ENCODE measurements at regions not wholly inside any gene's neighbourhood (a gene's known extent, or its start where the extent isn't known, plus 50 kb on each side); places are given as distances from the start of the nearest gene placed in this dataset.
"Not testable (repeated sequence)": the region's sequence is repeated elsewhere in the genome, so short reads cannot be mapped to it uniquely, and the experiment has no call there.

- H3K4me3 ChIP-seq (ENCODE audit: low read depth, low read length, poor library complexity, severe bottlenecking) = no peak overlapping the region
- ChIA-PET CTCF (no interaction called here), POLR2A (ENCODE audit: low non-redundant PET) (no interaction called here)
- BruUV-seq (replicated peaks) = no TSS peak
- H3K36me3 ChIP-seq (ENCODE audit: insufficient read depth, low read length, poor library complexity, severe bottlenecking) = no peaks in the 10 kb centered on the region
- H3K27ac ChIP-seq (ENCODE audit: low read depth, low read length, poor library complexity, severe bottlenecking) = no peak overlapping the region
- no peak for TF ChIP-seq EZH2 (IDR thresholded peaks at IDR 0.05; ENCODE audit: borderline replicate concordance, low read depth, low read length, poor library complexity, severe bottlenecking)
- peak; percentile 42 for TF ChIP-seq CTCF (conservative IDR thresholded peaks at IDR 0.05; ENCODE audit: low read depth, low read length)
- DNase-seq (ENCODE audit: low spot score) = peak; percentile 4
- intact Hi-C loops (cut with micrococcal nuclease; ENCODE audit: unreplicated experiment) = no loop called here
- no peaks in the 10 kb centered on the region for H3K9me3 ChIP-seq (ENCODE audit: low read depth, low read length, poor library complexity, severe bottlenecking)
- H3K4me1 ChIP-seq (ENCODE audit: insufficient read depth, low read length, poor library complexity, severe bottlenecking) = no peaks in the 10 kb centered on the region
- no peaks in the 10 kb centered on the region for H3K27me3 ChIP-seq (replicated peaks; ENCODE audit: insufficient read depth, low read depth, low read length, poor library complexity)
These were observed 173.8 kb upstream of the CCL2 start for GRCh38 chr17:34081269-34081668.

- CTCF ChIA-PET = no interaction called here
- intact Hi-C loops (cut with micrococcal nuclease; ENCODE audit: unreplicated experiment) = no loop called here
These were observed 172.7 kb upstream of the CCL2 start for GRCh38 chr17:34082404-34082803.

GRCh38 chr17:34089042-34089441, 166.0 kb upstream of the CCL2 start:
- H3K9me3 ChIP-seq (ENCODE audit: low read depth, low read length, poor library complexity, severe bottlenecking); BruUV-seq (replicated peaks); H3K36me3 ChIP-seq (ENCODE audit: insufficient read depth, low read length, poor library complexity, severe bottlenecking); POLR2A ChIA-PET (ENCODE audit: low non-redundant PET); H3K4me3 ChIP-seq (ENCODE audit: low read depth, low read length, poor library complexity, severe bottlenecking); H3K27ac ChIP-seq (ENCODE audit: low read depth, low read length, poor library complexity, severe bottlenecking); DNase-seq (ENCODE audit: low spot score); H3K4me1 ChIP-seq (ENCODE audit: insufficient read depth, low read length, poor library complexity, severe bottlenecking); H3K27me3 ChIP-seq (replicated peaks; ENCODE audit: insufficient read depth, low read depth, low read length, poor library complexity); CTCF ChIA-PET; intact Hi-C loops (cut with micrococcal nuclease; ENCODE audit: unreplicated experiment): not testable (repeated sequence)

More at GRCh38 chr17:34082404-34082803, 172.7 kb upstream of the CCL2 start:
- BruUV-seq (replicated peaks) = no TSS peak
- no peak for DNase-seq (ENCODE audit: low spot score)
- Histone ChIP-seq H3K27ac (ENCODE audit: low read depth, low read length, poor library complexity, severe bottlenecking) (no peak overlapping the region), H3K4me3 (ENCODE audit: low read depth, low read length, poor library complexity, severe bottlenecking) (no peak overlapping the region), H3K36me3 (ENCODE audit: insufficient read depth, low read length, poor library complexity, severe bottlenecking) (no peaks in the 10 kb centered on the region), H3K27me3 (replicated peaks; ENCODE audit: insufficient read depth, low read depth, low read length, poor library complexity) (no peaks in the 10 kb centered on the region), H3K9me3 (ENCODE audit: low read depth, low read length, poor library complexity, severe bottlenecking) (no peaks in the 10 kb centered on the region), H3K4me1 (ENCODE audit: insufficient read depth, low read length, poor library complexity, severe bottlenecking) (no peaks in the 10 kb centered on the region)
- TF ChIP-seq CTCF (conservative IDR thresholded peaks at IDR 0.05; ENCODE audit: low read depth, low read length) = no peak
- POLR2A ChIA-PET (ENCODE audit: low non-redundant PET) = no interaction called here

GRCh38 chr17:34090593-34090992, 164.5 kb upstream of the CCL2 start:
- no TSS peak for BruUV-seq (replicated peaks)
- no peaks in the 10 kb centered on the region for H3K36me3 ChIP-seq (ENCODE audit: insufficient read depth, low read length, poor library complexity, severe bottlenecking)
- CTCF ChIA-PET = no interaction called here

More at GRCh38 chr17:34090593-34090992, 164.5 kb upstream of the CCL2 start:
- intact Hi-C loops (cut with micrococcal nuclease; ENCODE audit: unreplicated experiment) = no loop called here
- TF ChIP-seq EZH2 (IDR thresholded peaks at IDR 0.05; ENCODE audit: borderline replicate concordance, low read depth, low read length, poor library complexity, severe bottlenecking) (no peak), CTCF (conservative IDR thresholded peaks at IDR 0.05; ENCODE audit: low read depth, low read length) (no peak)
- POLR2A ChIA-PET (ENCODE audit: low non-redundant PET) = no interaction called here
- Histone ChIP-seq H3K4me1 (ENCODE audit: insufficient read depth, low read length, poor library complexity, severe bottlenecking) (no peaks in the 10 kb centered on the region), H3K27me3 (replicated peaks; ENCODE audit: insufficient read depth, low read depth, low read length, poor library complexity) (no peaks in the 10 kb centered on the region), H3K27ac (ENCODE audit: low read depth, low read length, poor library complexity, severe bottlenecking) (no peak overlapping the region), H3K9me3 (ENCODE audit: low read depth, low read length, poor library complexity, severe bottlenecking) (no peaks in the 10 kb centered on the region), H3K4me3 (ENCODE audit: low read depth, low read length, poor library complexity, severe bottlenecking) (no peak overlapping the region)
- DNase-seq (ENCODE audit: low spot score) = no peak
